ENCODE measurements at regions not wholly inside any gene's neighbourhood (a gene's known extent, or its start where the extent isn't known, plus 50 kb on each side); places are given as distances from the start of the nearest gene placed in this dataset.
"Not testable (repeated sequence)": the region's sequence is repeated elsewhere in the genome, so short reads cannot be mapped to it uniquely, and the experiment has no call there.

DNA sequence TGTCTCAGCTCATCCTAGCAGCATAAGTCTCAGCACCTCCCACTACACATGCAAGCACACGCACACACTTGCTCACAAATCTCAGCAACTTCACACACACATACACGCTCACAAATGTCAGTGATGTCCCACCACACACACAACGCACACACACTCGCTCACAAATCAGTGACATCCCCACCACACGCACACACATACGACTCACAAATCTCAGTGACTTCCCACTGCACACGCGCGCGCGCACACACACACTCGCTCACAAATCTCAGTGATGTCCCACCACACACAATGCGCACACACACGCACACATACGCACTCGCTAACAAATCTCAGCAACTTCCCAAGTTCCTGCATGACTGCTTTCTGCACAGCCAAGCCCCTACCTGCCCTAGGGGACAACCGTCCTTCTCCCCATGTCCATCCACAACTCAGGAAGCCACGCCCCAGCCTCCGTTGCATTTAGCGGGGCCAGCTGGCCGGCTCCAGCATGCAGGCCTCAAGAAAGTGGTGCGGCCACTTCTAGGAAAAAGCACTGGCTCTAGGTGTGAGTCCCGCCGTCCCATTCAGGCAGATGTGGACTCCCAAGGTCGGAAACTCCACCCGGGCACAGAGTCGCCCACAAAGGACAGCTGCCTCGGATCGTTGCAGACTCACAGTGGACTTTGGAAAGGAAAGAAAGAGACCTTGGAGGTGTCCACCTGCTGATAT, 180.1 kb upstream of the SALL3 start:
- ATAC-seq = no peak
- intact Hi-C loops (cut with DNase I) = no loop called here
- no peak for DNase-seq

DNA sequence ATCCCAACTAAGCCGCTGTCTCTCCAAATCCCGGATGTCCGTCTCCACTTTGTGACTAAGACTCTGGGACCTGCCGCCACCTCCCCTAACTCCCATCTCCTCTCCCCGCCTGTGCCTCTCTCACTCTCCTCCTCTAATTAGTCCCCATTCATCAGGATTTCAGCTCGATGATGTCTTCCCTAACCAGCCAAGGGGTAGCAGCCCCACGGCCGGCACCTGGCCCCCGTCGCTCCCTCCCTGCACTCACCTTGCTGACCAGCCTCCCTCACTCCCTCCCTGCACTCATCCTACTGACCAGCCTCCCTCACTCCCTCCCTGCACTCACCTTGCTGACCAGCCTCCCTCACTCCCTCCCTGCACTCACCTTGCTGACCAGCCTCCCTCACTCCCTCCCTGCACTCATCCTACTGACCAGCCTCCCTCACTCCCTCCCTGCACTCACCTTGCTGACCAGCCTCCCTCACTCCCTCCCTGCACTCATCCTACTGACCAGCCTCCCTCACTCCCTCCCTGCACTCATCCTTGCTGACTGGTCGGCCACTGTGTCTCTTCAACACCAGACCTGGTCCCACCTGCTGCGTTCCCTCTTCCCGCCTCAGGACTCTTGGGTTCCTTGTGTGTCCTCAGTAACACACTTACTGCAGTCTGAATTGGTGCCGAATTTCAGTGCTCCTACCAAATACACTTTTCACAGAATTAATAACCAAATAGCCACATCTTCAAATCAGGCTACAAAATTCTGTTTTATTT, 179.3 kb upstream of the SALL3 start:
- intact Hi-C loops (cut with DNase I); ATAC-seq; DNase-seq: not testable (repeated sequence)

DNA sequence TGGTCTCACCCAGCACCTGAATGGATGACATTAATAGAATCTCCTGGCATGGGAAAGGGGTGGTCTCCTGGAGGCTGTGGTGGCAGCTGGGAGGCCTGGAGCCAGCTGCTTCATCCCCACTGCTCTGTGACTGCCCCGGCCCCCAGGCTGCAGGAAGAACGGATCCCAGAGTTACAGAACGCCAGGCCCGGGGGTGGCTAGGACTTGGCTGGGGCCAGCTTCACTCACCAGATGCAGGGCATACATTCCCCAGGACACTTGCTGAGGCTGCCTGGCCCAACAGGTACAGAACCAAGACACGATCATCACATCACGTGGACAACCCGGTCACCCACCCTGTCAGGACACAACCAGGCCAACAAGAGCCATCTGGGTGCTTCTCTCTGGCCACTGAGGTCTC, 178.6 kb upstream of the SALL3 start:
- no peak for ATAC-seq
- intact Hi-C loops (cut with DNase I) = no loop called here
- no peak for DNase-seq

DNA sequence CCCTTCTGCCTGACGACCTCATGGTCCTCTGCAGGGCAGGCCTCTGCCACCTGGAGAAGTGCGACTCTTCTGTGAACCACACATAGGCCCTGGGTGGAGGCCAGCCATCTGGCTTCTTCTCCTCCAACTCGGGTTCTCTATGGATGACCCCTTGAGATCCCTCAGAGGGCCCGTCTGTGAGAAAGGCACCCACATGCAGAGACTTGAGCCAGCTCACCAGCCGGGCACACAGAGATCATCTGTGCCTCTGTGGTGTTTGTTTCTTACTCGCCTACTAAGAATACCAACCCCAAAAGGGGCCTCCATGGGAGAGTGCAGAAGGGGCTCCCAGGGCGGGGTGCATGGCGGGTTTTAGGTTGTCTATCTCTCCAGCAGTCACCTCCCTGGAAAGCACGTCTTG, 176.5 kb upstream of the SALL3 start:
- no peak for DNase-seq
- intact Hi-C loops (cut with DNase I) = no loop called here
- ATAC-seq = no peak

DNA sequence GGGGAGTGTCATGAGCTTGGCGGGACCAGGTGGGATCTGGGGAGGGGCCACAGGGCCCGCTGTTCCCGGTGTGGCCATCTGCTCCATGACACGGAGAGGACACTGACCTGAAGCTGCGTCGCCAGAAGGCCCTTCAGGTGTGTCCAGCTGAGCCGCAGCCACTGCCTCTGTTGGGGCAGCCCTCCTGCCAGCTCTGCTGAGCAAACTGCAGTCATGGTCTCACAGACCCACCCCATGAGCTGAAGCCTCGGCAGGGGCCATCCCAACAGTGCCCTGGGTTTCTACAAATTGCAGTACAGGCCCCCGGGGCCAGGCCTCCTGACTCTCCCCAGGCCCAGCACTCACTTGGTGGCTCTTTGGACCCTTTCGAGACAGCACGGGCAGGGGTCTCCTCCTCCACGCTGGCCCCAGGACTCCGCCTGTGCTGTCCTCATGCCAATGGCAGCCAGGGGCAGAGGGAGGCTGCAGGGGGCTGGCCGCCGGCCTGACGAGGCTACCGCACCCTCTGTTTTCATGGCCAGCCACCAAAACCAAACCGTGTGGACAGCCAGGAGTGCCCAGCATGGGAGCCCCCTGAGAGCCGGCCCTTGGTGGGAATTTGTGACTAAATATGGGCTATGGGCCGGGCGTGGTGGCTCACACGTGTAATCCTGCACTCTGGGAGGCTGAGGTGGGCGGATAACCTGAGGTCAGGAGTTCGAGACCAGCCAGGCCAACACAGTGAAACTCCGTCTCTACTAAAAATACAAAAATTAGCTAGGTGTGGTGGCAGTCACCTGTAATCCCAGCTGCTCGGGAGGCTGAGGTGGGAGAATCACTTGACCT, 175.2 kb upstream of the SALL3 start:
- intact Hi-C loops (cut with DNase I) = no loop called here
- ATAC-seq = no peak
- no peak for DNase-seq

DNA sequence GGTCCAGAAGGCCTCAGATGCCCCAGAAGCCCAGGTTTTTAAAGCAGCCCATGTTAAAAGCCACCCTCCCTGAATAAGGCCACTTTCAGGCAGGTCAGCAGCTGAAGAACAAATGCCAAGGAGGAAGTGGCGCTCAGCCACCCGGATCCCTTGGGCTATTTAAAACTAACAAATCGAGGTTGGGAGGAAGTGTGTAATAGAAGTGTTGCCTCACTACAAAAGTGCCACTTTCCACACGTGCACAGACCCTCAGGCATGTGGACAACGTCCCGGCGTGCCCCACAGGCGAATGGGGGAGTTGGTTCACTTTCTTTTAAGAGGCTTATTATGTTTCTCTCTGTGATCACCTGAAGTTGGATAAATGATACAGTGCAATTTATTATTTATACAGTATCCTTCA, 173.8 kb upstream of the SALL3 start:
- DNase-seq (no peak), ATAC-seq (no peak)
- intact Hi-C loops (cut with DNase I) = no loop called here

DNA sequence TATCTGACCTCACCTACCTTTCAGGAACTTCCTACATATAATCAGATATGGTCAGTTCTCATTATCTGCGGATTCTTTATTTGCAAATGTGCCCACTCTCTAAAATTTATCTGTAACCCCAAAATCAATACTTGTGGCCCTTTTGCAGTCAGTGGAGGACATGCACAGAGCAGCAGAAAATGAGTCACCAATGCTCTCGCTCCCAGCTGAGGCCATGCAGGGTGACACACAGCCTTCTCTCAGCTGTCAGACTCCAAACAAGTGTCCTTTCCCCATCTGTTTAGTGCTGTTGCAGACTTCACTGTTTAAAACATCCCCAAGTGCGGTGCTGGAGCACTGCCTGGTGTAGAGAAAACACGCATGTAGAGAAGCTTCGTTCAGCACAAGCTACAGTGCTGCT, 171.9 kb upstream of the SALL3 start:
- DNase-seq (no peak), ATAC-seq (no peak)
- intact Hi-C loops (cut with DNase I) = no loop called here

DNA sequence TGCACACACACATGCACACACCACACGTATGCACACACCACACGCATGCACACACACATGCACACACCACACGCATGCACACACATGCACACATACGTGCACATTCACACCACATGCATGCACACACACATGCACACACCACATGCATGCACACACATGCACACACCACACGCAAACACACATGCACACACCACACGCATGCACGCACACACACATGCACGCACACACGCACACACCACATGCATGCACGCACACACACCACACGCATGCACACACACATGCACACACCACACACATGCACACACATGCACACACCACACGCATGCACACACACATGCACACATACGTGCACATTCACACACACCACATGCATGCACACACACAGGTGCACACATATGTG, 169.8 kb upstream of the SALL3 start:
- intact Hi-C loops (cut with DNase I) = no loop called here
- DNase-seq = no peak
- no peak for ATAC-seq

DNA sequence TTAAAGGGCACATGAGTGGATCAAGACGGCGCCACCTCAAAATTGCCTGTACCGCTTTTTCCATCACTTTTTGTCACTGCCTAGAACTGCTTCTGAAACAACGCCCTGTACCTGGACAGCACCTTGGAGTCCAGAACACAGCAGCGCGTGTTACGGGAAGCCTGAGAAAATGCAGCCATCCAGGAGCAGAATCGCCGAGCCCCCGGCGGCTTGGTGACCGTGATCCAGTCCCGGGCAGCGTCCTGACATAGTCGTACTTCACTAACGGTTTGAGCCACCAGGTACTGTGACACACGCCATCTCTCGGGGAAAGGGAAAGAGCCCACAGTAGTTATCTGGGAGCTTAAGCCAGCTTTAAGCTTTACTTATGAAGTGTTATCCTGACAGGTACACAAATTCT, 168.9 kb upstream of the SALL3 start:
- ATAC-seq = no peak
- intact Hi-C loops (cut with DNase I) = no loop called here
- no peak for DNase-seq

DNA sequence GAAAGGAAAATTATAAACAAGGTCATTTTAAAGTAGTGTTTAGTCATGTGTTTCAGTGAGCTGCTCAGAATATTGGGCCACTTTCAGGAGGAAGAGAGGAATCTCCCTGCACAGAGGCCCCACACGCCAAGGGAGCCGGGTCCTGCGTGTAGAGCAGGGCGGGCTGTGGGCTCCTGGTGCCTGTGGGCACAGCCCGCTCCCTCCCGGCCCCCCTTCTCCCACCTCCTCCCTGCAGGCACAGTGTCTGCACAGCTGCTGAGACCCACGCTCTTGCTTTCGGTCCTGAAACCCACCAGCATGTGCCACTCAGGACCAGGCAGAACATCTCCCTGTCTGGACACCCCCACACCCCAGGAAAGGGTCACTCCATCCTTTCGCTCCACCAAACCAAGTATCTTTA, 167.6 kb upstream of the SALL3 start:
- no peak for DNase-seq
- ATAC-seq = no peak
- intact Hi-C loops (cut with DNase I) = no loop called here

DNA sequence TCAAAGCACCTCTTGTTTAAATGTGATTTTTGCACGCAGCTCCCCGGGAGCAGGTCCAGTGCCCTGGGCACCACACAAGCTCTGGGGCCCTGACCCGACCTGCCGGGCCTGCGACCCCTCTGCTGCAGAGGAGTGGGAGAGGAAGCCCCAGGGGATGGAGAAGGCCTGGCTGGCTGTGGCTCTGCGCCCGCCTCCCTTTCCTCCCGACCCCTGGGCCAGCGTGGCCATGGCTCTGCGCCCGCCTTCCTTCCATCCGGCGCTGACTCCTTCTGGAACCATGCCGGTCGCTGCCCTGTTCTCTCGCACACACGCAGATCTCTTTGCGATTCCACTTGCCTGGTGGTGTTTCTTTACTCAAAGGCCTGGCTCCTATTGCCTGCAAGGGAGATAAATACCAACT, 166.5 kb upstream of the SALL3 start:
- intact Hi-C loops (cut with DNase I) = no loop called here
- DNase-seq (no peak), ATAC-seq (no peak)

DNA sequence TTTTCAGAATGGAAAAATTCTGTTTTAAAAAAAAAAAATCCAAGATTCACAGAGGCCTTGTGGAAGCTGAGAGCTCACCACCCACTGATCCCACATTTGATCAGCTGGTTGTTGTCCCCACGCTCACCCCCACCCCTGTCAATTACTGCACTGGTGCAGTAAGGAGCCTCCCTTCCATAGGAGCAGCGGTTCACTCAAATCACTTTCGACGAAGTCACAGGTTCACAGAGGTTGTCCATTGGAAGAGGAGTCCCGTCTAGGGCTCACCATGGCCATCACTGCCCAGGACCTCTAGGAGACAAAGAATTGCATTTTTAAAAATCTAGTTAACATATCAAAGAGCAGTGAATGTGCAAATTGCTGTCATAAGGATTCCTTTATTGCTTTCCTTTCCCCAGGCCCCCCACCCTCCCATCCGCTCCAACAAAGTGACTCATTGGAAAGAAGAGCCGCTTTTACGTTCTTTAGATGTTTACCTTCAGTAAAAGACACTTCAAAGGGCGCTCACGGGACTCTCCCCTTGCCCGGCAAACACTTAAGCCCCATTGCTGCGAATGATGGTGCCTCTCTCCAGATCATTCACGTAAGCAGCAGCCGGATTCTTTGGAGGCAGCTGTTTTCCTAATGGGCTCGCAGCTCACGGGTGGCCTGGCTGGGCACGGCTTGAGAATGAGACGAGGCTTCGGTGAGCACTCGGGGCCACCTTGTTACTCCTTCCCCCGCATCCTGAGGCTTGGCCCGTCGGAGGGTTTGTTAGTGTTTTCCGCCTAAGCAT, 165.5 kb upstream of the SALL3 start:
- no peak for ATAC-seq
- DNase-seq = no peak
- intact Hi-C loops (cut with DNase I) = no loop called here

DNA sequence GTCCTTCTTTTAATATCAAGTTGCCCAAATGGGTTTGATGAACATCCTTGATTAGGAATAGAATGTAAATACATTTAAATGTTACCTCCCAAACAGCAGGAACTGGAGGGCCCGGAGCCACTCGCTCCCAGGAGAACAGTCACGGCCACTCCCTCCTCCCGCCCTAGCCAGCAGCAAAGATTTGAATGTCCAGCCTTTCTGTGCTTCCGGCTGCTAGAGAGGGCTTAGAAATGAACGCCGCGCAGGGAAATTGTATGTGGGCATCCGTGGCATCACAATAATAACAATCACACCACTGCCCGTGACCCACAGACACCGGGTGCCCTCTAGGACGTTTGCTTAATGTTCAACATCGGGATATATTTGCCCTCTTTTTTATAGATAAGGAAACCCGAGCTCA, 164.9 kb upstream of the SALL3 start:
- intact Hi-C loops (cut with DNase I) = no loop called here
- DNase-seq (no peak), ATAC-seq (peak in 1 of 2 donors; percentile 23)

DNA sequence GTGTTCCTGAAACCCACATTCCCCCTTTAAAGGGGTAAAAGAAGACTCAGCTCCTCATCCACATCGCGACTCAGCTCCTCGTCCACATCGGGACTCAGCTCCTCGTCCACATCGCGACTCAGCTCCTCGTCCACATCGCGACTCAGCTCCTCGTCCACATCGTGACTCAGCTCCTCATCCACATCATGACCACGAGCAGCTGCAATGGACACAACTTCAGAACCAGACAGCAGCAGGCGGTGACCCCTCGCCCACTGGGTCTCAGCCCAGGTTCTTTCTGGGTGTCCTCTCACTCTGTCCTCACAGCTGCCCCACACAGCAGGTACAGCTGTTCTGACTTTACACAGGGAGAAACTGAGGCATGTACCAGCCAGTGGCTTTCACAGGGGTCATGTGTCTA, 163.5 kb upstream of the SALL3 start:
- no peak for ATAC-seq
- intact Hi-C loops (cut with DNase I) = no loop called here
- no peak for DNase-seq

DNA sequence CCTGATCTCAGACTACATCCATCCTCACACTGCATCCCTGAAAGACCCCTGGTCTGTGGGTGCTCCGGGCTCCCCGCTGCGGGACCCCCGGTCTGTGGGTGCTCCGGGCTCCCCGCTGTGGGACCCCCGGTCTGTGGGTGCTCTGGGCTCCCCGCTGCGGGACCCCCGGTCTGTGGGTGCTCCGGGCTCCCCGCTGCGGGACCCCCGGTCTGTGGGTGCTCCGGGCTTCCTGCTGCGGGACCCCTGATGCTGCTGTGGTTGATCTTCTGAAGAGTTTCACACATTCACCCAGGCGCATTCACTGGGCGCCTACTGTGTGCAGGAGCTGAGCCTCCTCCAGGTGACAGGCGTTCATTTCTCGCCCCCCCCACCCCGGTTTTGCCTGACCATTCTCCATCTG, 162.7 kb upstream of the SALL3 start:
- no peak for DNase-seq
- intact Hi-C loops (cut with DNase I) = no loop called here
- ATAC-seq = no peak

DNA sequence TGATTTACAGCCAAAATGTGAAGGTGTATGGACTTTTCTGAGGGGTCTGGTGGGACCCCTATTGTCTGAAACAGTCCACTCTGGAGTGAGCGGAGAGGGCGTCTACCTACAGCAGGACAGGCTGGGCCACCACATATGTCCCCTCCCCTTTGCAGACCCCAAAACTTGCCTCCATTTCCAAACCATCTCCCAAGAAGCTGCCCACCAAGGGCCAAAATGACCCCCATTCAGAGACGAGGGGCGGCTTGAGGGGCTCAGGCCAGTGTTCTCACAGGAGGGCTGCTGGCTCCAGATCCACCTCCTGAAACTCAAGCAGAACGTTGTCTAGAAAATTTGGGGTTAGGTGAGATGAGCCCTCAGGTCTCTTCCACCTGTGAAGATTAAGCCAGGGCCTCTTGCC, 161.1 kb upstream of the SALL3 start:
- ATAC-seq (no peak), DNase-seq (no peak)
- intact Hi-C loops (cut with DNase I) = no loop called here

DNA sequence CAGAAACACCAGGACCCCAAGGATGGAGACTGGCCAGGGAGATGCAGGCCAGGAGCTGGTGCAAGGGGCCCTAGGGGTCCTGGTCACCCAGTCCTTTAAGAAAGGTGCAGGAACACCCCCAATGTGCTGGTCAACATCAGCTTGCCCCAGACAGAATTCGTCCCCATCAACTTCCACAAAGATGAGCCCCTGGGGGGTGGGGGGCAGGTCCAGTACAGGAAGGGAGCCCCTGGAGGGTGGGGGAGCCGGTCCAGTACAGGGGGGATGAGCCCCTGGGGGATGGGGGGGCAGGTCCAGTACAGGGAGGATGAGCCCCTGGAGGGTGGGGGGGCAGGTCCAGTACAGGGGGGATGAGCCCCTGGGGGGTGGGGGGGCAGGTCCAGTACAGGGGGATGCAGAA, 160.7 kb upstream of the SALL3 start:
- DNase-seq (no peak), ATAC-seq (no peak)
- intact Hi-C loops (cut with DNase I) = no loop called here

DNA sequence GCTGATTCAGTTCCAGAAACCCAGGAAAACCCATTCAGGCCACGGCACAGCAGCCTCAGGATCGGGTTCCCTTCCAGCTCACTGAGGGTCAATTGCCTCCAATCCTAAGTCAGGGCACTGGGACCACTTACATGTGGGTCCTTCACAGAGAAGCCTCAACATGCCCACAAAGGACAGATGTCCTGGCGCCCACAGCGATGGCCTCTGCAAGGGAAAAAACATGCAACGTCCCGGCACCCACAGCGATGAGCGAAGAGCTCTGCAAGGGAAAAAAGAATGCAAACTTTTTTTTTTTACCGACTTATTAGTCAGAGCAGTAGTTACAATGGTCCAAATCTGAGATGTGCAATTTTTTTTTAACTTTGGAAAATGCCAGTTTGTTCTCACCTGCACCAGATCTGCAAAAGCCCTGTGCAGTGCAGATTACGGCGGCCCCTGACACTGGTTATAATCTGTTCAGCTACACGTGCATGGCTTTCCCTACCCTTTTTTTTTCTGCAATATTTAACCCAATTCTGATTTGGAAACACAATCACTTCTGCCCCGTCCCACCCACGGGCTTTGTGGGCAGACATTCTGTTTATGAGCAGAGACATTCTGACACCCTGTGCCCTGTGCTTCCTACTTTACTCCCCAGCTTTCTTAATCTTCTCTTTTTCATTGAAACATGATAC, 159.3 kb upstream of the SALL3 start:
- intact Hi-C loops (cut with DNase I) = no loop called here
- ATAC-seq (no peak), DNase-seq (no peak)

DNA sequence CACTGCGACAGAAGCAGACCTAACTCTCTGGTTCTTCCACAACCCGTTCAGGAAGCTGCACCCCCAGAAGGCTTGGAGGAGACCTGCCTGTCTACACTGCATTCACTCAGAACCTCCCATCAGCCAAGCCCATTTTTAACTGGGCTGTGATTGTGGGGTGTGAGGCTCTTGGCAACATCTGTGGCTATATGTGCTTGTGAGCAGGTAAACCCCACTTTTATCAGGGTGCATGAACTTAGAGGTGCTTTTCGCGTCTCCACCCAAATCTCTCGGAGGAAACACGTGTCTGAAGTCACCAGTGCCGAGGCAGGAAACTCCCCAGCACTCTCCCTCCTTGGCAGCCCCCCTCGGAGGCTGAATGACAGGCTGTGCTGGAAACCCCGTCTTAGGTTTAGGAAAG, 158.2 kb upstream of the SALL3 start:
- no peak for DNase-seq
- intact Hi-C loops (cut with DNase I) = no loop called here
- no peak for ATAC-seq
